Frontal cortex (tissue), 3 donors: ENCODE measurements at regions not wholly inside any gene's neighbourhood (a gene's known extent, or its start where the extent isn't known, plus 50 kb on each side); places are given as distances from the start of the nearest gene placed in this dataset.
"Not testable (repeated sequence)": the region's sequence is repeated elsewhere in the genome, so short reads cannot be mapped to it uniquely, and the experiment has no call there.

Source experiments
- DNase-seq, 2 donors: peaks; one replicate each; pipeline ENCODE4 v3.0.0; 2012; ENCODE audit warnings: low spot score in 2 of 2
- FAIRE-seq: peaks from 2 replicates; lab custom pipeline; 2012; peaks lifted over from hg19 to GRCh38; lab: Jason Lieb, UNC
- donor health status: control.
- donor health status: control.
- donor health status: control.

DNA sequence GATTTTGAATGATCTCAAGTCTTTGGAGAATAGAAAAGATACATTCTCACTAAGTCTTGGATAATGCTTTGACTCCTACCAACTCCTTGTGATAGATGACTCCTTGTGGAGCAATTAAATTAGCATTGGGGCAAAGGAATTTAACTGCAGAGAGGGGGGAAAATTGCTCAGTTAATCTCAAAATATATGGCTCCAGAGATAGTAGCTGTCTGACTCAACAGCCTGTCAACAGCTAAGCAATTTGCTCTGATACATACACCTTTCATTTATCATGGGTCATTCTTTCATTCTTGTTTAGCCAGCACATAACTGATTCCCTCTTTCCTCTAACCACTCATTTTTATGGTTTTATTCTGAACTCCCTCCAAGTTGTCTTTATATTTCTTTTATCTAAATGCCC, 225.6 kb upstream of the OBI1 start:
- FAIRE-seq (no peak), DNase-seq (no peak)

DNA sequence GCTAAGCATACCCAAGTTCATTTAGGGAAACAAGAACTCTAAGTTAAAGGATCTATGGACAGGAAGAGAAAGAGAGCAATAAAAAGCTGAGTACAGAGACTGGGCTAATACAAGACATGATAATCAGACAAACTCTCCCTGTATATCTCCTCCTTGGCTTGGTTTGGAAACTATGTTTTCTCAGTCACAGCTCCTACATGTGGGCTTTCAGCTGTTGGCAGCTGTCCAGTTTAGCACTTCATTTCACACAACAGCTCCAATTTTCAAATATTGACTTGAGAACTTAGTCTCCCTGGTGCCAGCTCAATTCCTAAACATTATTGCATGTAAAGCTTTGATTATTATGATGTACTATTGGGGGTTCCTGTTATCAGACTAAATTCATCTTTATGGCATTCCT, 222.8 kb upstream of the OBI1 start:
- FAIRE-seq = no peak

DNA sequence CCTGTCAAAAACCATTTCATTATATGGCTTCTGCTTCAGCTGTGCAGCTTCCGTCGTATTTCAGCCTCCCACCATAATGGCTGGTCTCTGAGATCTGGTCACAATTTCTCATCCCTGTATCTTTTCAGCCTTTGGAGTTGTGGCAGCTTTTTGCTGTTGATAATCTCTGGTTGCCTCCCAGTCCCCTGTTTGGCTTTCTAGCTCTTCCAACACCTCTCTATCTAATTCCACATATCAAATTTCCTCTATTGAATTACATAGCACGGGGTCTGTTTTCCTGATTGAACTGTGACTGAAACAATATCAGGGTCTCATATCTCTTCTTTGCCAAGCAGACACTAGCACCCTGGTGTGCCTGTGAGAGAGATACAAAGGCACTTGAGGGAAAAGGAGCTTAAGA, 222.1 kb upstream of the OBI1 start:
- FAIRE-seq (no peak), DNase-seq (no peak)

More for the DNA sequence above, 222.8 kb upstream of the OBI1 start:
- no peak for DNase-seq

DNA sequence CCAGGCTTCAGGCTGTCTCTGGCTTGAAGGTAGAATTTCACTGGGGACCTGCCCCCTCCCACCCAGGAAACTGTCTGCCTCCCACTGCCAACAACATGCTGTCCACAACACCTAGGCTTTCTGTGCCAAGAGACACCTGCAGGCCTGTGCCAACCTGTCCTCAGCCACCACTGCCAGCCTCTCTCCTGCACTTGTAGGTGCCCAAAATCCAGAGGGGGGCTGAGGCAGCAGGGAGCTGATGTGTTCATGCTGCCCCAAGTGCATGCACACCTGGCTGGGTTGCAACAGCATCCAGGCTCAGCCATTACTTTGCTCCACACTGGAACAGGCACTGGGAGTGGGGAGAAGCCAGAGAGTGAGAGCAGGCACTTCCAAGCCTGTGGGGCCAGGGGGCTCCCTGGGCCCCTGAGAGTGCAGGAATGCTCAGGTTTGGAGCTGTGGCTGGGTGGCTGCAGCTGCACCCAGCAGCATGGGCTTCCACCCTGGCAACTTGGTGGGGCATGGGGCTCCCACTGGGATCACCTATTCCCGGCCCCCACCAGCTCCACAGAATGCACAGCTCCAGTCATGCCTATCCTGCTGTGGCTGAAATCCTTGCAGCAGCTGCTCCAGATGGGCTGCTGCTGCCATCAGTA, 218.1 kb upstream of the OBI1 start:
- FAIRE-seq = no peak
- DNase-seq = no peak

DNA sequence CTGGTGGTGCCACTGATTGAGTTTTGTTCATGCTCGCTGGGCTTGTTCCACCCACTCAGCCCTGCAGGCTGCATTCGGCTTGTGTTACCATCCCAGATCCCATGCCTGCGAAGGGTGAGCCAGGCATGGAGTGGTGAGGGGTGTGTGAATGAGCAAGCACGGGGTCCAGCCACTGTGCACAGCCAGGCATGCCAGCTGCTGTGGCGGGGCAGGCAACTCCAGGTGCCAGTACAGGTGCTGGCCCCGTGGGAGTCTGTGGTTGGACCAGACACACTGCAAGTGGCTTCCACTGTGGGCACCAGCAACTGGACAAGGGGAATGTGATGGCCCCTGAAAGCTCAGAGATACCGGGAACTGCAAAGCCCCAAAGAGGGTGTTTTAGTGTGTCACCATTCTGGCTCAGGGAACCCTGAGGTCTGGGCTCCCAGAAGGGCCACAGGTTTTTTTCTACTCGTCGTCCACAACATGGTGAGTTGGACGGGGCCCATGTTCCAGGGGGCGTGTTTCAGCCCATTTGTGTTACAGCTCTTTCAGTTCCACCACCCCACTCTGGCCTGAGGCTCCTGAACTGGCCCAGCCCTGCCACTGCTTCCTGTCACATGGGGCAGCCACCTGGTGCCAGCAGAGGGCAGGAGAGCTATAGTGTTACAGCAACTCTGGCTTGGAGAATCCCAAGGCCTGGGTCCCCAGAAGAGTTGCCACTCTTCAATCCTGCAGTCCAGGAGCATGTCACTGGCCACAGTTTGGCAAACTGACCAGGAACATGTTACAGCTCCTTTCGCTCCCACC, 217.0 kb upstream of the OBI1 start:
- DNase-seq (no peak), FAIRE-seq (no peak)

DNA sequence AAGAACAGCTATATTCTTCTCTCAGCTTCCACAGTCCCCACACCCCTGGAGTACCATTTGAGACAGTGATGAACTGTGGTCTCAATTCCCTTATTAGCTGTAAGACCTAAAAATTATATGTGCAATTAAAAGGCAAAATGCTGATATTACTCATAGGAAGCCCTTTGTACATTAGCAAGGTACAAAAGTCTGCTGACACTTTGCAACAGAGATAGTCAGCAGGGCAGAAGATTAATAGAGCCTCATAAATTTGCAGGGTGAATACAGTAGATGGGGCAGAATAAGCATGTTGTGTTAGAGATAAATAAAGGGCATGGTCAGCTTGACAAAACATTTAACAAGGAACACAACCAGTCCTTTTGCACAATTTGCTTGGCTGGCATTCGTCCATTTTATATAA, 210.0 kb upstream of the OBI1 start:
- FAIRE-seq (no peak), DNase-seq (no peak)

DNA sequence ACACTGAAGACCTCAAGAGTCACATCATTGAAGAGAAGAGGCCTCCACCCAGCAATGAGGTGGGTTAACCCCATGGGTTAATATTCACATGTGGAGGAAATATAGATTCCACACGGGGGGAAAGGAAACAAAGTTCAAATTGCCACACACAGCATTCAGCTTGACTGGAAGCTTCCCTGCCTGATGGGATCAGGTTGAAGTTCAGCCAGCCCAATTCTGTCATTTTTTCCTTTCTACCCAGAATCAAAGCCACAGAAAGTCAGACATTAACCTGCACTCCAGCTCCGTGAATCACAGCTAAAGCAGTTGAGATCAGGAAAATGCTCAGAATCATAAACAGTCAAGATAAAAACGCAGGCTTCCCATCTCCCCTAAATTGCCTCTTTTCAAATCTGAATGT, 208.7 kb upstream of the OBI1 start:
- no peak for FAIRE-seq

DNA sequence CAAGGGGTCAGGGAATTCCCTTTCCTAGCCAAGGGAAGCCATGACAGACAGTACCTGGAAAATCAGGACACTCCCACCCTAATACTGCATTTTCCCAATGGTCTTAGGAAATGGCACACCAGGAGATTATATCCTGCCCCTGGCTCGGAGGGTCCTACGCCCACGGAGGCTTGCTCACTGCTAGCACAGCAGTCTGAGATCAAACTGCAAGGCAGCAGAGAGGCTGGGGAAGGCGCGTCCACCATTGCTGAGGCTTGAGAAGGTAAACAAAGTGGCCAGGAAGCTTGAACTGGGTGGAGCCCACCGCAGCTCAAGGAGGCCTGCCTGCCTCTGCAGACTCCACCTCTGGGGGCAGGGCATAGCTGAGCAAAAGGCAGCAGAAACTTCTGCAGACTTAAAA, 207.1 kb upstream of the OBI1 start:
- not testable (repeated sequence) for FAIRE-seq, DNase-seq

More for the DNA sequence above, 208.7 kb upstream of the OBI1 start:
- DNase-seq = no peak

DNA sequence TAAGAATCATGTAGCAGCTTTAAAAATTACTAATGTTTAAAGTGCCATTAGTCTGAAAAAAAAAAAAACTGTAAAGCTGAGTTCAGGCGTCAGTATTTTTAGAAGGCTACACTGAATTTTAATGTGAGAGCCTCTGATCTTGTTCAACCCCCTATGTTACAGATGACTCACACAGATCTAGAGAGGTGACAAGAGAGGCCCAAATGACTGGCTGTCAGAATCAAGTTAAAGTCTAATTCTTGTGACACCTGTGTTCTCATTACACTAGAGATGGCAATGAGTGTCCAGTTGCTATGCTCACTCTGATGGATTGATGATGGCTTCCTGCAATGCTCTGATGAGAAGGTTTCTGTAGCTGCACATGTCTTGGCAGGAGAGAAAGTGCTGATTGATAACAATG, 203.5 kb upstream of the OBI1 start:
- no peak for DNase-seq
- no peak for FAIRE-seq

DNA sequence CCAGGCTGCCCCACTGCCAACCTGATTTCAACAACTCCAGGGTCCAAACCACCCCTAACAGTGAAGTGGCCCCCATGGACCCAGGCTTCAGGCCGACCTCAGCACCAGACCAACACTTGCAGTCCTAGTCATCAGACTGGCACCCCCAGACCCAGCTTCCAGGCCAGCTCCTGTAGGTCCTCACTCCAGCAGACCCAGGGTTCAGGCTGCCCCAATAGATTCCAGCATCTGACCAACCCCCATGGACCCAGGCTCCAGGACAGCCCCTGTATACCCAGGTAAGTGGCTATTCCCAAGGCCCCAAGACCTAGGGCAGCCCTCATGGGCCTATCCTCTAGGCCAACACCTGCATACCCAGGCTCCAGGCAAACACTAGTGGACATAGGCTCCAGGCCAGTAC, 193.8 kb upstream of the OBI1 start:
- DNase-seq = no peak
- no peak for FAIRE-seq

DNA sequence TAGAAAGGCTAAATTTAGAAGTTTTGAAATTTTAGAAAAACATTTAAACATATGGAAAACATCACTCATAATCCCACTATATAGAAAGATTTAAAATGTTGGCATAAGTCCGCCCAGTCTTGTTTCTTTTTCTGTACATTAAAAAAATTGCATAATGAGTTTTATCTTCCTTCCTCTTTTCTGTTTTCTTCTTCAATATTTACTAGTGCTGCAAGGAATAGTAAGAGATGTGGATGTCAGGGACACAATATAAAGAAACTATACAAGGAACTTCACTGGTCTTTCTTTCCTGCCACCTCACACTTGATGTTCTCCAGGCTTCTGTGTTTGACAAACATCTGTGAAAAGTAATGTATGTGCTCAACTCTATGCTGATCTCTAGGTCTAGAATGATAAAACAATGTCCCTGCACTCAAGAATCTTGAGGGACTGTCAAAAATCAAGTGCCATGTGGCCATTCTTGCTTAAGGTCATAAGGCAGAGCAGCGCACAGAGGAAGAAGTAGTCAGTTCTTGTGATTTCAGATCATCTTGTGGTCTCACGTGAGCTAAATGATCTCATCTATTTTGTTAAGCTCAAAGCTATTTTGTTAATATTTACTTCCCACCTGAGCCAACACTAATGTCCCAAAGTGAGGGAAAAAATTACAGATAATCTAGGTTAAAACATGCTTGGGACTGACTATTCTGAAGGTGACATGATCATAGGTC, 186.9 kb upstream of the OBI1 start:
- FAIRE-seq = no peak

DNA sequence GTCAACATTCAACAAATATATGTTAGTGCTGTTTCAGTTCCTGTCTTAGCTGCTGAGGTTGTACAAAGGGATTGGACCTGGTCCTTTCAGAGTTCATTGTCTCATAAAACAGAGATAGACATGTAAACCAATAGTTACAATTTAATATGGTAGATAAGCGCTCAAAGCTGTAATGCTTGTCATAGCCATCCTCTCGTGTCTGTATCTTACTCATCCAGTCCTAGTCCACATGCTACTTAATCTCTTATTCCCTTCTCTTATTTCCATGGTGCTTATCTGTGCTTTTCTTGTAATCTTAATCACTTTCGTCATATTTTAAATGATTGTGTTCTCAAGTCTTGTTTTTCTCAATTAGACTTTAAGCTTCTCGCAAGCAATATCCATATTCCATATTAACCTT, 185.2 kb upstream of the OBI1 start:
- DNase-seq = no peak
- no peak for FAIRE-seq

More for the DNA sequence above, 186.9 kb upstream of the OBI1 start:
- no peak for DNase-seq

DNA sequence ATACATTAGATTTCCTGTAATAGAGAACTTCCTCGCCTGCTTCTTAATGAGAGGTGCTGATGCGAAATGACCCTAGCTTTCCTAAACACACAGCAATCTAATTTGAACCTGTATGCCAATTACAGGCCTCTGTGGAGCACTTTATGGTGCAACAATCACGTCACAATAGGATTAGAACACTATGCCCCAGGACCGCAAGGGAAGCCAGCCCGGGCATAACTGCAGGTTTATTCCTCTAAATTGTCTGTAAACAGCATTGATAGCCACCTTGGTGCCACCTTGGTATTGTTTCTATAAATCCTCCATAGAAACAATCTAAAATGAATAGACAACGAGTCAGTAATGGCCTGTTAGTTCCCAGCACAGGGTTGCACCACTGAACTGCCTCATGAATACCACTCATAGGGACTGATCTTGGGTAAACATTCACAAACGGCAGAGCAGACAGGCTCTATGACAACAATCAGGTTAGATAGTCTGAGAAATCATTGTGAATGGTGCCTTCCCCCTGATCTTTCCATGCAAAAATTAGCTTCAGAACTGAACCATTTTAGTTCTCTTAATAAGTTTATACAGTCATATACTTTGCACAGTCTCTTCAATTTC, 182.5 kb upstream of the OBI1 start:
- FAIRE-seq (no peak), DNase-seq (no peak)

DNA sequence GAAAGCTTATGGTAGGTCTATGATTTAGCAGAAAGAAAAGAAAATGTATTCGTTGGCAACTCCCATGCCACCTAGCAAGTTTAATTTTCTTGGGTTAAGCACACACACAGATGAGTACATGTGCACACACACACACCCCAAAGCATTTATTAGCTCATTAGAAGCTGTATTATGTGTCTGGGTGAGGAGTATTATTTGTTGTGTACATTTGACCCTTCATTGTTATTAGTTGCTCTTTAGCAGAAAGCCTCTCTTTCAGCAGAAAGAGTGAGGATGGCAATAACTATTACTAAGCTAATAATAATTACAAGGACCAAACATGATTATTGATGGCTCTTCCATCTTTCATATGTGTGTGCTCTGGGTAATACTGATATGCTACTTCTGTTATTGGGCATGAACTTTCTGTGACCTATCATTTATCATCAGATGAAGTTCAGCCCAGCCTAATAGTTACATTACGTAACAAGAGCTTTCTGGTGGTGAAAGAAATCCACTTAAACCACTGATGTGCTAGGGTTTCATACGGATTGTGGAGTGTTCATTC, 177.4 kb upstream of the OBI1 start:
- no peak for FAIRE-seq
- no peak for DNase-seq

DNA sequence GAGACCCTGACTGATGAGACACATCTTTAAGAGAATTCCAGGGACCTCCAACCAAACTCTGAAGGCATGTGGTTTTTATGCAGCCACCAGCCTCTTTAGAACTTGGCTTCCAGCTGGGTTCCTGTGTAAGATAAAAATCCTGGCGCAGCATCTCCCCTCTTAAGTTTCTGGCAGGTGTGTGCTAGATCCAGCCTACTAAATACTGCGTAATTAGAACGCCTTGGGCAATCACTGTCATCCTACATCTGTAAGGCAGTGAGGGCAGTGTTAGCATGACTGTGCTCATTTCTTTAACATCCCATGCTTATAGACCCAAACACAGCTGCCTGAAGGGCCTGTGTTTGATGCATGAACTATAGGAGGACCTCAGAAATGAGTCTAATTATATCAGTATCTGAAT, 173.5 kb upstream of the OBI1 start:
- FAIRE-seq (no peak), DNase-seq (no peak)

DNA sequence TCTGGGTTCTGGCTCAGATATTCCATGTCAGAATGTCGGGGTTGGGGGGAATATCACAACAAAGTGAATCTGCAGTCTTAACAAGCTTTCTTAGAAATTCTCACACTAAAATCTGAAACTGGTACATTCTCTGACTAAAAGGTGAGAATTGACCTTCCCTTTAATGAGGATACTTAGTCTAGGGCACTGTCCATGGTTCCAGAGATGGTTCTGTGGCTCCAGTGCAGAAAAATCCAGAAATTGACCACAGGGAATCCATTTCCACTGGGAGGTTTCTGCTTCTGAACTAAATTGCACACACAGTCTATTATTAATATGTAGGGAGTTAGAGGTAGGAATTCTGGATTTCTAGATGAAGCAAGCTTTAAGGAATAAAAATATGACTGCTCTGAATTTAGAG, 171.6 kb upstream of the OBI1 start:
- DNase-seq = no peak
- no peak for FAIRE-seq

DNA sequence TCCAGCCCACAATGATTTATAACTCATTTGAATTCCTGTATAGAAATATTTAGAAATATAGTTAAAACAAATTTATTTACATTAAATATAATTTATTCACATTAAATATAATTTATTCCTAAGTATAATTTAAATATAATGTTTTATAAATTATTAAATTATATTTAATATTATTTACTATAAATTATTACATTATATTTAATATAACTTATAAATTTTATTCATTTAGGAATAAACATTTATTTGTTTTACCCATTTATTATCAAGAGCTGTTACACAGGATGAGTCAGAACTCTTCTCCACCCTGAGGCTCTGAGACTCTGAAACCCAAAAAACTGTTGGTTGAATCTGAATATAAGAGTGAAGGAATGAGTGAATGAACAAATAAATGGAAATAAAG, 170.9 kb upstream of the OBI1 start:
- FAIRE-seq (peak; percentile 97), DNase-seq (no peak)

DNA sequence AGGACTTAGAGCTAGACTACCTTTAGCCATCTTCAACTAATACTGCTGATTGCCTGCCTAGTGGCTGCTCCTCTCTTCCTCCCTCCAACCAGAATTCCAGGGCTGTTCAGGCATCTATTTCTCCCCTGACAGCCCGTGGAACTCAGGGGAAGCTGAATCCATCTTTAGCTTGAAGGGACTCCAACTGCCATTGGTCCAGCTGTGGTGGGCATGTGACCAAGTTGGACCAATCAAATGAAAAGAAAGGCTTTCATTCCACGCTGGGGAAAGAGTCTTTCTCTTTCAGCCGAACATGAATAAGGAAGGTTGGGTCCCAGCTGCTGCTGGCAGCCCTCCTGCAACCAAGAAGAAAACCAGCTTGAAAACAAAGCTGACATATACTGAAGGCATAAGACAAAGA, 168.5 kb upstream of the OBI1 start:
- no peak for DNase-seq
- FAIRE-seq = no peak

DNA sequence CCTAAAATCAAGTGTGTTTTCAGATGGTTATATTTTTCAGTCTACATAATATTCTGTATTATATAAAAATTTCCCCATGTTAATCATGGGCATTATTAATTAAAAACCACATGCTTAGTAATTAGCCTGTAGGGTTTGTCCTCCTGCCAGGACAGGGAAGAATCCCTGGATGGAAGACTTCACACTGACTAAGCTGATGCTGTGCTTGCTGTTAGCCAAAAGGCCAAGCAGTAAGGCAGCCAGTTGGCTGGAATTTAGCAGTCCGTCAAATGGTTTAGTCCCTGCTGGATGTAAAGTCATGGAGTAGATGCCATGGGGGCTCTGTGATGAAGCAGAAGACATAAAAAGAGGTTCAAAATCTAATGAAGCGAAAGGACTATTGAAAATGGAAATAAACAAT, 168.0 kb upstream of the OBI1 start:
- no peak for FAIRE-seq
- no peak for DNase-seq

DNA sequence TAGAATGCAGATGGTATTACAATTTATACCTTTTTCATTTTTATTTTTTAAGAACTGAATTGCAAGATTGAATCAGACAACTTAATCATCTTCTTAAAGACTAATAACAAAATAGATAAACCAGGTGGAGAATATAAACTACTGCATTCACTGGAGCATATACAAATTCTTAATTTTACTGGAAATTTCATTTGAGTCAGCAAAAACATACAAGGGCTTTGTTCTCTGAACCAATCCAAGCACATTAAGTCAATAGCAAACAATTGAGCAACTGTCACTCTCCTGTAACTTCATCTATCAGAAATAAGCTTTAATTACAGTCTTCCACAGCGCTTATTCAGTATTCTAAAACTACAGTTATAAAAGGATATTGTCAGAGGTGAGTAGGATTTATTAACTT, 167.4 kb upstream of the OBI1 start:
- FAIRE-seq (no peak), DNase-seq (no peak)

DNA sequence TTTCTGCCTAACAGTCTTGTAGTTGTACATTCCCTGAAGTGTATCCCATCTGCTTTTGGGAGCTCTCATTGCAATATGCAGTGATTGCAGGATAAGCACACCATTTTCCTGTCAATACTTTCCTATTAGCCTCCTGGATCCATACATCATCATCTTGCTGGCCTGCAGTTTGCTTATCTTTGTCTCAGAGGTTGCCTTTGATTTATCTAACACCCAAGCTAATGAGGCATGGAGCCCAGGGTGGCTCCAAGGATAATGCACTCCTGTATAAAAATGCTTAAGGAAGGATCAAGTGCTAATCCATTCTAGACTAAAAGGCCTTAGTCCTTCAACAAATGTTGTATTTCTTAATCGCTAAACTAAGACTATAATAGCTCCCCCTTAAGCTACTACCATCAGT, 161.6 kb upstream of the OBI1 start:
- no peak for DNase-seq
- FAIRE-seq = no peak
